ENCODE measurements at regions not wholly inside any gene's neighbourhood (a gene's known extent, or its start where the extent isn't known, plus 50 kb on each side); places are given as distances from the start of the nearest gene placed in this dataset.

GRCh38 chr14:97025722-97026121 lies 228.5 kb downstream of the VRK1 start:
- Mint-ChIP-seq H3K4me1 (peaks cover 22% of the 10 kb centered on the region), H3K4me3 (no peak overlapping the region), H3K9me3 (no peaks in the 10 kb centered on the region), H3K36me3 (ENCODE audit: low read depth) (no peaks in the 10 kb centered on the region), H3K27ac (no peak overlapping the region), H3K27me3 (ENCODE audit: low read depth, poor library complexity) (peaks cover 52% of the 10 kb centered on the region)
- TF ChIP-seq, protein P1, sequence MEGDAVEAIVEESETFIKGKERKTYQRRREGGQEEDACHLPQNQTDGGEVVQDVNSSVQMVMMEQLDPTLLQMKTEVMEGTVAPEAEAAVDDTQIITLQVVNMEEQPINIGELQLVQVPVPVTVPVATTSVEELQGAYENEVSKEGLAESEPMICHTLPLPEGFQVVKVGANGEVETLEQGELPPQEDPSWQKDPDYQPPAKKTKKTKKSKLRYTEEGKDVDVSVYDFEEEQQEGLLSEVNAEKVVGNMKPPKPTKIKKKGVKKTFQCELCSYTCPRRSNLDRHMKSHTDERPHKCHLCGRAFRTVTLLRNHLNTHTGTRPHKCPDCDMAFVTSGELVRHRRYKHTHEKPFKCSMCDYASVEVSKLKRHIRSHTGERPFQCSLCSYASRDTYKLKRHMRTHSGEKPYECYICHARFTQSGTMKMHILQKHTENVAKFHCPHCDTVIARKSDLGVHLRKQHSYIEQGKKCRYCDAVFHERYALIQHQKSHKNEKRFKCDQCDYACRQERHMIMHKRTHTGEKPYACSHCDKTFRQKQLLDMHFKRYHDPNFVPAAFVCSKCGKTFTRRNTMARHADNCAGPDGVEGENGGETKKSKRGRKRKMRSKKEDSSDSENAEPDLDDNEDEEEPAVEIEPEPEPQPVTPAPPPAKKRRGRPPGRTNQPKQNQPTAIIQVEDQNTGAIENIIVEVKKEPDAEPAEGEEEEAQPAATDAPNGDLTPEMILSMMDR (IDR thresholded peaks at IDR 0.05): no peak
- DNase-seq: no peak

- peaks cover 24% of the 10 kb centered on the region for H3K4me1 Mint-ChIP-seq
- no peak overlapping the region for H3K27ac Mint-ChIP-seq
These were observed 230.2 kb downstream of the VRK1 start for GRCh38 chr14:97027256-97027999.

DNA sequence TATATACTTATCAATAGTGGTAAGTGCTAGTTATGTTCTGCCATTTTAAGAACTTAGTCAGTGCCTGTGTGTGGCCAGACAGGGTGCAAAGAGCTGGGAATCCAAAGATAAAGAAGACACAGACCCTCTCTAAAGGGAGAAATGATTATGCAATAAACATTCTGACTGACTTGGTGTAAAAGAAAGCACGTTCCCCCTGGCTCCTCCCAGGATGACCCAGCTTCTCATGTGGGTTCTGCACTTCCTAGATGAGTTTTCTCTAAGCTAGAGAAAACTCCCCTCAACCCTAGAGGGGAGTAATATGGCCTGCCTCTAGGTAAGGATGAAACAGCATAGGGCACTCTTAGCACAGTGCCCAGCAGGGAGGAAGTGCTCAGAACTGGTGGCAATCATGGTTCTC lies 231.2 kb downstream of the VRK1 start:
- DNase-seq: no peak
- Mint-ChIP-seq H3K4me3 (no peak overlapping the region), H3K36me3 (ENCODE audit: low read depth) (peaks cover 5% of the 10 kb centered on the region), H3K27ac (no peak overlapping the region), H3K27me3 (ENCODE audit: low read depth, poor library complexity) (peaks cover 75% of the 10 kb centered on the region), H3K9me3 (peaks cover 13% of the 10 kb centered on the region), H3K4me1 (peaks cover 27% of the 10 kb centered on the region)
- TF ChIP-seq, protein P1 (IDR thresholded peaks at IDR 0.05): no peak

More at GRCh38 chr14:97027256-97027999, 230.2 kb downstream of the VRK1 start:
- peak; percentile 42 for DNase-seq
- TF ChIP-seq, protein P1 (IDR thresholded peaks at IDR 0.05): no peak
- Mint-ChIP-seq H3K4me3 (no peak overlapping the region), H3K27me3 (ENCODE audit: low read depth, poor library complexity) (peaks cover 69% of the 10 kb centered on the region), H3K36me3 (ENCODE audit: low read depth) (peaks cover 5% of the 10 kb centered on the region), H3K9me3 (peaks cover 13% of the 10 kb centered on the region)

DNA sequence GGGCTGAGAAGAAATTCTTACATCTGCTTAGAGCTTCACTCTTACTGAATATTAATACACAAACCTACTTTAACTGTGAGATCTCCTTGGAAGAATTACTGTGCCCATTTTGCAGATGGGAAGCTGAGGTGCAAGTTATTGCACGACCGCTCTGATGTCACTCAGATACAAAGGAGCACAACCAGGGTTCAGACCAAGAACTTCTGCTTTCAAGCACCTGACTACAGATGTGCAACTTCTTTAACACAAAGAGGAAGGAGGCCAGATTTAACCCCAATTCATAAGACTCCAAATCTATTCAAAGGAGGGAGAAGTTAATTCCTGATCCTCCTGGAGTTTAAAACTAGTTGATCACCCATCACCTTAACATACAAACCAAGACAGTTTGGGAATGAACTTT lies 232.6 kb downstream of the VRK1 start:
- H3K27me3 Mint-ChIP-seq (ENCODE audit: low read depth, poor library complexity): peaks cover 78% of the 10 kb centered on the region
- H3K9me3 Mint-ChIP-seq: peaks cover 13% of the 10 kb centered on the region
- TF ChIP-seq, protein P1 (IDR thresholded peaks at IDR 0.05): no peak
- peaks cover 27% of the 10 kb centered on the region for H3K4me1 Mint-ChIP-seq
- H3K4me3 Mint-ChIP-seq: no peak overlapping the region
- H3K36me3 Mint-ChIP-seq (ENCODE audit: low read depth): peaks cover 5% of the 10 kb centered on the region
- H3K27ac Mint-ChIP-seq: no peak overlapping the region
- DNase-seq: no peak

DNA sequence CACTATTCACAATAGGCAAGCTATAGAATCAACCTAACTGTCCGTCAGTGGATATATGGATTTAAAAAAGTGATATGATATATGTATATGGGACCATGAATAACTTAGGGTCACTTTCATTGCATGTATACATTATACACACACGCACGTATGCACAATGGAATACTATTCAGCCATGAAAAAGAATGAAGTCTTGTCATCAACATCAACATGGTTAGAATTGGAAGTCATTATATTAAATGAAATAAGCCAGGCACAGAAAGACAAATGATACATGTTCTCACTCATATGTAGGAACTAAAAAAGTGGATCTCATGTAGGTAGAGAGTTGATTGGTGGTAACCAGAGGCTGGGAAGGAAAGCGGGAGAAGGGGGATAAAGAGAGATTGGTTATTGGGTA lies 234.3 kb downstream of the VRK1 start:
- H3K4me3 Mint-ChIP-seq: peak overlapping the region; percentile 54
- DNase-seq: no peak
- H3K27me3 Mint-ChIP-seq (ENCODE audit: low read depth, poor library complexity): peaks cover 79% of the 10 kb centered on the region
- peaks cover 13% of the 10 kb centered on the region for H3K9me3 Mint-ChIP-seq
- peaks cover 18% of the 10 kb centered on the region for H3K4me1 Mint-ChIP-seq
- H3K36me3 Mint-ChIP-seq (ENCODE audit: low read depth): peaks cover 5% of the 10 kb centered on the region
- H3K27ac Mint-ChIP-seq: no peak overlapping the region
- TF ChIP-seq, protein P1 (IDR thresholded peaks at IDR 0.05): no peak

- H3K27me3 Mint-ChIP-seq (ENCODE audit: low read depth, poor library complexity): peaks cover 86% of the 10 kb centered on the region
- TF ChIP-seq, protein P1 (IDR thresholded peaks at IDR 0.05): no peak
- peak overlapping the region; percentile 73 for H3K4me3 Mint-ChIP-seq
- peaks cover 5% of the 10 kb centered on the region for H3K4me1 Mint-ChIP-seq
- peaks cover 5% of the 10 kb centered on the region for H3K36me3 Mint-ChIP-seq (ENCODE audit: low read depth)
- DNase-seq: no peak
- no peak overlapping the region for H3K27ac Mint-ChIP-seq
- peaks cover 13% of the 10 kb centered on the region for H3K9me3 Mint-ChIP-seq
These were observed 236.4 kb downstream of the VRK1 start for GRCh38 chr14:97033556-97034081.

Data from nephron progenitor cell (in vitro differentiated cells).